ENCODE measurements at regions not wholly inside any gene's neighbourhood (a gene's known extent, or its start where the extent isn't known, plus 50 kb on each side); places are given as distances from the start of the nearest gene placed in this dataset.

GRCh38 chr11:110928391-110928790 lies 216.2 kb upstream of the ARHGAP20 start:
- TF ChIP-seq JUND (IDR thresholded peaks at IDR 0.05) (no peak), CTCF (IDR thresholded peaks at IDR 0.05; ENCODE audit: low read depth, low read length, missing input control) (no peak), MAX (IDR thresholded peaks at IDR 0.05) (no peak), SP1 (IDR thresholded peaks at IDR 0.05) (no peak), RAD21 (IDR thresholded peaks at IDR 0.05) (no peak), REST (IDR thresholded peaks at IDR 0.05) (no peak), YY1 (IDR thresholded peaks at IDR 0.05) (no peak), RXRA (IDR thresholded peaks at IDR 0.05) (no peak), ZBTB33 (IDR thresholded peaks at IDR 0.05) (no peak), HNF4A (conservative IDR thresholded peaks at IDR 0.05) (no peak)
